IMR-90 (cell line): ENCODE measurements at regions not wholly inside any gene's neighbourhood (a gene's known extent, or its start where the extent isn't known, plus 50 kb on each side); places are given as distances from the start of the nearest gene placed in this dataset.
"Not testable (repeated sequence)": the region's sequence is repeated elsewhere in the genome, so short reads cannot be mapped to it uniquely, and the experiment has no call there.

ENCODE experiments used
- ATAC-seq: fragments of 200-7000 bp; cut with Tn5 transposase; 2 replicates; pipeline ENCODE4 v1.9.1; 2020; ENCODE audit warnings: low read depth, mild to moderate bottlenecking, moderate library complexity
- BruUV-seq: library from RNA; stranded (reverse); fragments of 400-500 nt; replicated peaks from 2 replicates; lab custom pipeline; 2021; lab: Mats Ljungman, UMichigan
- CTCF ChIA-PET: fragments of 300-600 bp; formaldehyde crosslinking; extraction: SDS; loops from one replicate; lab custom pipeline; 2021; ENCODE audit warnings: antibody characterized with exemption; lab: Yijun Ruan, JAX
- POLR2A ChIA-PET: fragments of 300-600 bp; sonication (Branson Sonifier 250); formaldehyde crosslinking; loops from one replicate; lab custom pipeline; 2022; ENCODE audit warnings: antibody characterized with exemption; ENCODE audit not compliant: unreplicated experiment; lab: Charles Lee
- DNase-seq: peaks from one replicate; pipeline ENCODE4 v3.0.0; 2013
- H2AFZ ChIP-seq: replicated peaks from 2 replicates; pipeline ENCODE3; 2013; ENCODE audit warnings: low read length, mild to moderate bottlenecking; ENCODE audit not compliant: poor library complexity
- H2AK5ac ChIP-seq: 2 replicates; pipeline ENCODE4 v1.6.1; 2013; ENCODE audit warnings: low read depth, low read length, inconsistent platforms
- H2AK9ac ChIP-seq: replicated peaks from 2 replicates; pipeline ENCODE3; 2013; ENCODE audit warnings: mild to moderate bottlenecking, low read depth, low read length, moderate library complexity; ENCODE audit not compliant: poor library complexity
- H2BK120ac ChIP-seq: 2 replicates; pipeline ENCODE4 v1.6.1; 2013; ENCODE audit warnings: low read depth, low read length, inconsistent platforms
- H2BK15ac ChIP-seq: 3 replicates; pipeline ENCODE4 v1.6.1; 2013; ENCODE audit warnings: low read depth, low read length, inconsistent platforms
- H2BK20ac ChIP-seq: 2 replicates; pipeline ENCODE4 v1.6.1; 2013; ENCODE audit warnings: low read depth, mild to moderate bottlenecking, inconsistent platforms, low read length, moderate library complexity
- H2BK5ac ChIP-seq: 2 replicates; pipeline ENCODE4 v1.6.1; 2013; ENCODE audit warnings: mild to moderate bottlenecking, low read depth, low read length, inconsistent platforms; ENCODE audit not compliant: poor library complexity, severe bottlenecking
- H3K14ac ChIP-seq: replicated peaks from 2 replicates; pipeline ENCODE4 v1.6.1; 2013; ENCODE audit warnings: low read depth, low read length, inconsistent platforms
- H3K18ac ChIP-seq: 2 replicates; pipeline ENCODE4 v1.6.1; 2013; ENCODE audit warnings: low read depth, low read length, control low read depth
- H3K23ac ChIP-seq: 2 replicates; pipeline ENCODE4 v1.6.1; 2013; ENCODE audit warnings: low read depth, low read length, inconsistent platforms
- H3K27ac ChIP-seq: 2 replicates; pipeline ENCODE4 v1.5.1; 2013; ENCODE audit warnings: mild to moderate bottlenecking, control low read depth, low read length; ENCODE audit not compliant: insufficient read depth
- H3K27me3 ChIP-seq: 2 replicates; pipeline ENCODE4 v1.6.1; 2013; ENCODE audit warnings: low read length; ENCODE audit not compliant: control insufficient read depth, insufficient read depth
- H3K36me3 ChIP-seq: 2 replicates; pipeline ENCODE4 v1.6.1; 2013; ENCODE audit warnings: low read length, mixed read lengths; ENCODE audit not compliant: control insufficient read depth, insufficient read depth
- H3K4ac ChIP-seq: 2 replicates; pipeline ENCODE4 v1.6.1; 2013; ENCODE audit warnings: low read depth, low read length, inconsistent platforms
- H3K4me1 ChIP-seq: 2 replicates; pipeline ENCODE4 v1.6.1; 2013; ENCODE audit warnings: low read length, mixed read lengths; ENCODE audit not compliant: control insufficient read depth, insufficient read depth
- H3K4me2 ChIP-seq: 2 replicates; pipeline ENCODE4 v1.6.1; 2013; ENCODE audit warnings: low read depth, mild to moderate bottlenecking, control low read depth, low read length, moderate library complexity
- H3K4me3 ChIP-seq: 2 replicates; pipeline ENCODE4 v1.5.1; 2013; ENCODE audit warnings: low read depth, mild to moderate bottlenecking, control low read depth, low read length, moderate library complexity; ENCODE audit not compliant: insufficient read depth
- H3K56ac ChIP-seq: 2 replicates; pipeline ENCODE4 v1.6.1; 2013; ENCODE audit warnings: low read length, inconsistent platforms; ENCODE audit not compliant: insufficient read depth; ENCODE audit errors: extremely low read depth
- H3K79me1 ChIP-seq, 2 experiments: 2 replicates each; pipeline ENCODE4 v1.6.1; 2013; ENCODE audit warnings: low read length in 2 of 2, inconsistent platforms in 1 of 2, low read depth in 1 of 2
- H3K9ac ChIP-seq: 2 replicates; pipeline ENCODE4 v1.6.1; 2013; ENCODE audit warnings: low read depth, low read length, control low read depth
- H3K9me1 ChIP-seq: 2 replicates; pipeline ENCODE4 v1.6.1; 2013; ENCODE audit warnings: low read length, inconsistent platforms; ENCODE audit not compliant: insufficient read depth
- H3K9me3 ChIP-seq: 2 replicates; pipeline ENCODE4 v1.6.1; 2013; ENCODE audit warnings: low read length; ENCODE audit not compliant: control insufficient read depth, insufficient read depth
- H4K20me1 ChIP-seq: 2 replicates; pipeline ENCODE4 v1.6.1; 2013; ENCODE audit warnings: low read length, inconsistent platforms; ENCODE audit not compliant: insufficient read depth
- H4K5ac ChIP-seq: 2 replicates; pipeline ENCODE4 v1.6.1; 2013; ENCODE audit warnings: mild to moderate bottlenecking, low read depth, low read length, control low read depth
- H4K8ac ChIP-seq, 2 experiments: 2 replicates each; pipeline ENCODE4 v1.6.1; 2013; ENCODE audit warnings: low read depth in 2 of 2, low read length in 2 of 2, control low read depth in 1 of 2, inconsistent platforms in 1 of 2
- H4K91ac ChIP-seq: 2 replicates; pipeline ENCODE4 v1.6.1; 2013; ENCODE audit warnings: low read depth, low read length, inconsistent platforms; ENCODE audit not compliant: insufficient read depth
- WGBS, 2 experiments: methylation state at CpG; one replicate each; pipeline versions ENCODE4 v1.1.5 to v1.1.7; 2013; ENCODE audit warnings: missing lambda C conversion rate in 2 of 2; ENCODE audit not compliant: insufficient read length in 1 of 2; ENCODE audit errors: extremely low coverage in 2 of 2; 5-methylcytosine and 5-hydroxymethylcytosine counted together
- dilution Hi-C: fragments of 300-500 bp; cut with HindIII; formaldehyde crosslinking; loops from one replicate; pipeline ENCODE4 v1.14.3; 2018; ENCODE audit warnings: low sequenced_read_pairs; ENCODE audit not compliant: unreplicated experiment
- in situ Hi-C: fragments of 300-500 bp; cut with MboI; formaldehyde crosslinking; loops from 3 replicates; pipeline ENCODE4 v1.14.3; 2019; ENCODE audit warnings: low sequenced_read_pairs, inconsistent platforms, mixed read lengths
- intact Hi-C: fragments of 100-400 bp; cut with micrococcal nuclease; formaldehyde crosslinking; loops from 2 replicates; pipeline ENCODE4 v1.10.0; 2022

DNA sequence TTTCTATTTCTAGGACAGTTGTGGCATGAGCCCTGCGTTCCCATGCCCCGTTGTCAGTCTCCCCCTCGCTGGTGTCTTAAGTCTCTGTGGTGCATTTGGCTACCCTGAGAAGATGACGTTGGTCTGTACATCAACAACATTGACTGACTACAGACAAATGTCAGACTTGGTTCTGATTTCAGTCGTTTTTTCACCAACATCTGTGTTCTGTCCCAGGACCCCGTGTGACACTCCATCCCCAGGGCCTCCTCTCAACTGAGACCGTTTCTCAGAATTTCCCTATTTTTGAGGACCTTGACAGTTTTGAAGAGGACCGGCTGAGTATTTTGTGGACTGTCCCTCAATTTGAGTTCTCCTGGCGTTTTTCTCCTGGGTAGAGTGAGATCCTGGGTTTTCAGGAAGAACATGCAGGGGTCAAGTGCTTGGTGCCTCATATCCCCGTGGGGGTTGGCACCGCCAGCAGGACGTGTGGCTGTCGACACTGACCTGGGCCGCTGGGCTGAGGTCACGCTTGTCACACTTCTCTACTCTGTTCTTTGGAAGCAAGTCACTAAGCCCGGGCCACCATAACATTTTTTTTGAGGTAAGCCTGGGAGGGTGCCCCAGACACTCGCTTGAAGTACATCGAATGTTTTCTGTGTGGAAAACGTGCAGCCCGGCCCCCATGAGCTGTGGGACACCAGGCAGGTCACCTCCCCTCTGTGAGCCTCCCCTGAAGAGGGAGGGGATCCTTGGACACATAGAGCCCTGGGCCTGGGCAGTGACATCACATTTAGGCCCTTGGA lies 114.4 kb upstream of the ZNF469 start:
- H3K27ac ChIP-seq, DNase-seq, POLR2A ChIA-PET: not testable (repeated sequence)

DNA sequence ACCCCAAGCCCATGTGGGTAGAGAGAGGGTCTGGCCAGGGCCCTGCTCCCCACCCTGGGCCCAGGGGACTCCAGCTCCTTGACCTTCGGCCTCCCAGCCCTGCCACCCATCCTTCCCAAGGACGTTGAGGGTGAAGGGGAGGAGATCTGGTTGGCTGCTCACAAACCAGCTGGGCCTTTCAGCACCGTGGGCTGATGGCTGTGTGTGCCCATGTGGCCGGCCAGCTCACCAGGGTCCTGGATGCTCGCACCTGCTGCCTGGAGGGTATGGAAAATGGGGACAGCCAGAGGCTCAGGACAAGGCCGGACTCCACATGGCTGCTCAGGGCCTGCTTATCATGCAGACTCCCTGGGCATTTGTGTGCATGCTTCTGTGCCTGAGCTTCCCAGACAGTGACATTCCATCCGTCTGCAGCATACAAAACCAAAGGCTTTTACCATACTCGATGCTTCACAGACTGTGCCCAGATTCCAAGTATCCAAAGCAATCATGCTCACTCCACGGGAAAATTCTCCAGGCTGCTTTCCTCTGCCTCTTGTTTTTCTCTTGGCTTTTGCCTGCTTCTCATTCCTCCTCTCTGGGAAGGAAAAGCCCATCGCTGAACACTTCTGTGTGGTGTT lies 112.5 kb upstream of the ZNF469 start:
- H3K27me3 ChIP-seq, H3K4me2 ChIP-seq, H3K23ac ChIP-seq, DNase-seq, H2BK5ac ChIP-seq, H2AFZ ChIP-seq, BruUV-seq, CTCF ChIA-PET, in situ Hi-C loops, H3K9ac ChIP-seq, H4K20me1 ChIP-seq, H3K27ac ChIP-seq, dilution Hi-C loops, POLR2A ChIA-PET, ATAC-seq, H3K9me1 ChIP-seq, intact Hi-C loops, H2BK15ac ChIP-seq, H4K5ac ChIP-seq, H3K56ac ChIP-seq, H3K9me3 ChIP-seq, H3K36me3 ChIP-seq, H3K4me3 ChIP-seq, H4K8ac ChIP-seq, H3K79me1 ChIP-seq, H2AK9ac ChIP-seq: not testable (repeated sequence)
- 100% methylated on average over 1 of the region's 10 CpGs; no CpG with 5 or more reads in 1 of the 2 experiments for WGBS, 2 experiments
- Histone ChIP-seq H3K14ac (peak overlapping the region; percentile 82; the same call in 1 of the 2 replicates), H2AK5ac (peak overlapping the region; percentile 23), H3K4ac (peak overlapping the region; percentile 67), H4K91ac (peak overlapping the region; percentile 23; the same call in 1 of the 2 replicates), H2BK20ac (0 out of 2 replicates have a peak overlapping the region, but pooled peaks have one; percentile 45), H3K4me1 (peaks cover 20% of the 10 kb centered on the region), H3K18ac (peak overlapping the region; percentile 52), H2BK120ac (peak overlapping the region; percentile 61)

More for the DNA sequence above, 114.4 kb upstream of the ZNF469 start:
- H2BK20ac ChIP-seq, H3K14ac ChIP-seq, H4K20me1 ChIP-seq, CTCF ChIA-PET, H2AK9ac ChIP-seq, H3K9me3 ChIP-seq, H3K9ac ChIP-seq, H2BK15ac ChIP-seq, H2AFZ ChIP-seq, H3K27me3 ChIP-seq, H2BK5ac ChIP-seq, ATAC-seq, H3K9me1 ChIP-seq, BruUV-seq, H3K56ac ChIP-seq, H4K91ac ChIP-seq, intact Hi-C loops, in situ Hi-C loops, dilution Hi-C loops, H4K5ac ChIP-seq, H3K4me3 ChIP-seq, H4K8ac ChIP-seq, H3K4me2 ChIP-seq, H3K79me1 ChIP-seq, H3K36me3 ChIP-seq, H3K23ac ChIP-seq: not testable (repeated sequence)
- Histone ChIP-seq H2BK120ac (0 out of 2 replicates have a peak overlapping the region, but pooled peaks have one; percentile 48), H3K18ac (peak overlapping the region; percentile 26; the same call in 1 of the 2 replicates), H2AK5ac (peak overlapping the region; percentile 50; the same call in 1 of the 2 replicates), H3K4ac (peak overlapping the region; percentile 65; the same call in 1 of the 2 replicates), H3K4me1 (peaks cover 24% of the 10 kb centered on the region)
- no CpG with 5 or more reads among the region's 20 CpGs for WGBS, 2 experiments
